HG03558 (cell line): ENCODE measurements at regions not wholly inside any gene's neighbourhood (a gene's known extent, or its start where the extent isn't known, plus 50 kb on each side); places are given as distances from the start of the nearest gene placed in this dataset.

Source experiments
- ATAC-seq: cut with Tn5 transposase; IDR thresholded peaks from one replicate; pipeline ENCODE4 v1.9.1; 2021; ENCODE audit warnings: moderate number of reproducible peaks; ENCODE audit not compliant: unreplicated experiment; ENCODE audit errors: extremely low read depth

GRCh38 chr10:7507887-7508726 lies 97.3 kb upstream of the SFMBT2 start:
- no peak for ATAC-seq

GRCh38 chr10:7506571-7506970 lies 95.7 kb upstream of the SFMBT2 start:
- no peak for ATAC-seq

GRCh38 chr10:7505196-7505595 lies 94.4 kb upstream of the SFMBT2 start:
- ATAC-seq = no peak

GRCh38 chr10:7503190-7503589 lies 92.4 kb upstream of the SFMBT2 start:
- ATAC-seq = no peak

GRCh38 chr10:7501157-7501556 lies 90.3 kb upstream of the SFMBT2 start:
- ATAC-seq = no peak

GRCh38 chr10:7498111-7498510 lies 87.3 kb upstream of the SFMBT2 start:
- no peak for ATAC-seq

- ATAC-seq = no peak
These were observed 83.2 kb upstream of the SFMBT2 start for GRCh38 chr10:7493996-7494395.

- ATAC-seq = no peak
These were observed 81.8 kb upstream of the SFMBT2 start for GRCh38 chr10:7492660-7493046.

- ATAC-seq = peak; percentile 86
These were observed 81.3 kb upstream of the SFMBT2 start for GRCh38 chr10:7491949-7492659.

GRCh38 chr10:7491230-7491629 lies 80.4 kb upstream of the SFMBT2 start:
- ATAC-seq = no peak

- no peak for ATAC-seq
These were observed 77.6 kb upstream of the SFMBT2 start for GRCh38 chr10:7488418-7488829.

GRCh38 chr10:7487528-7487927 lies 76.7 kb upstream of the SFMBT2 start:
- ATAC-seq = no peak

GRCh38 chr10:7486528-7486927 lies 75.7 kb upstream of the SFMBT2 start:
- no peak for ATAC-seq

GRCh38 chr10:7485799-7486198 lies 75.0 kb upstream of the SFMBT2 start:
- no peak for ATAC-seq

- no peak for ATAC-seq
These were observed 74.4 kb upstream of the SFMBT2 start for GRCh38 chr10:7485244-7485556.

GRCh38 chr10:7484456-7485243 lies 73.8 kb upstream of the SFMBT2 start:
- ATAC-seq = peak; percentile 39

- no peak for ATAC-seq
These were observed 73.0 kb upstream of the SFMBT2 start for GRCh38 chr10:7483848-7484247.

GRCh38 chr10:7482992-7483391 lies 72.2 kb upstream of the SFMBT2 start:
- no peak for ATAC-seq

GRCh38 chr10:7481368-7481765 lies 70.5 kb upstream of the SFMBT2 start:
- ATAC-seq = no peak

GRCh38 chr10:7480742-7481367 lies 70.0 kb upstream of the SFMBT2 start:
- peak; percentile 27 for ATAC-seq
